HG02938 (cell line): ENCODE measurements at regions not wholly inside any gene's neighbourhood (a gene's known extent, or its start where the extent isn't known, plus 50 kb on each side); places are given as distances from the start of the nearest gene placed in this dataset.

Source experiments
- ATAC-seq: cut with Tn5 transposase; IDR thresholded peaks from one replicate; pipeline ENCODE4 v1.9.1; 2021; ENCODE audit warnings: mild to moderate bottlenecking, moderate library complexity; ENCODE audit not compliant: unreplicated experiment

DNA sequence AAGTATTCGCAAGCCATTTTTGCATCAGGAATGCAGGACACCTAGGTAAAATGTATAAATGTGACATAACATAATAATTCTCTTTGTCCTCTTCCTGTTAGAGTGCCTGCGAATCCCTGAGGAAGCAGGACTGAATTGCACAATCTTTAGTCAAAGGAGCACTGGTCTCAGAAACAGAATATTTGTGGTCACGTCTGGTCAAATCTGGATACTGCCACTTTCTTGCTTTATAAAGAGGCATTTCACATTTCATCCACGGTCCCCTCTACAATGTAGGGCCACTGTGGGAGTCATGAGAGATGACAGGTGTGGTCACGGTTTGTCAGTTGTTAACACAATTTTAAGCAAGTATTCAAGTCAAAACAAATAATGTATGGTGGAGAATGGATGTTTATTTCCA is 564.0 kb downstream of the IRX1 start:
- no peak for ATAC-seq

DNA sequence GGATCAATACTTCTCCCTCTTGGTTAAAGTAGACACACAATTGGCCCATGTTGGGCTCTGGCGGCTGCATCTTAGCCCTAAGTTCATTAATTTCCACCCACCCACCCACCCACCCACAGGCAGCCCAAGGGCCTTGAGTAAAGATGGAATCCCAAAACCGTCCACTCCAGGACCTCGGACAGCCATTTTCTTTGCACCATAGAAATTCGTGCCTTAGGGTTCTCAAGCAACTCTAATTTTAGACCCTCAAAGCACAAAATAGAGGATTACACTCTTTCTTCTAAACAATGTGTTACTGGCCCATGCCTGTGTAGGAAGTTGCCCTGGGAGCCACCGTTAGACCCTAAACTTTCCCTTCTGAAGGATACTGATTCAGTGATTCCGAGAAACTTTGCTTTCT is 568.5 kb downstream of the IRX1 start:
- no peak for ATAC-seq

DNA sequence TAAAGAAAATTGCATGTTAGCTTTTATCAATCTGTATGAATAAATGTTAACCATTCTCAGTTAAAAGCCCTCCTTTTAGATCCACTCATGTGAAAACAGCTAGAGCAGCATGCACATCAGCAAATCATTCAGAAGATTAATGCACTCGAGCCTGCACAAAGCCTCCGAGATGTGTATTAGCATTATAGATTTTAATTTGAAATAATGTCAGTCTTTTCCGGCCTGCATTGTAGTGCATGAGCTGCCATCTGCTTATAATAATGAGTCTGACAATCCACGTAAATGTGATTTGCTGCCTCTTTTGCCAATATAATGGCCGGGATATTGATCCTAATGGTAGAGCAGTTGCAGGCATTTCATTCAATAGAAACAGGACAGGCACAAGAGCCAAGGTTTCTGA is 585.1 kb downstream of the IRX1 start:
- ATAC-seq = no peak

DNA sequence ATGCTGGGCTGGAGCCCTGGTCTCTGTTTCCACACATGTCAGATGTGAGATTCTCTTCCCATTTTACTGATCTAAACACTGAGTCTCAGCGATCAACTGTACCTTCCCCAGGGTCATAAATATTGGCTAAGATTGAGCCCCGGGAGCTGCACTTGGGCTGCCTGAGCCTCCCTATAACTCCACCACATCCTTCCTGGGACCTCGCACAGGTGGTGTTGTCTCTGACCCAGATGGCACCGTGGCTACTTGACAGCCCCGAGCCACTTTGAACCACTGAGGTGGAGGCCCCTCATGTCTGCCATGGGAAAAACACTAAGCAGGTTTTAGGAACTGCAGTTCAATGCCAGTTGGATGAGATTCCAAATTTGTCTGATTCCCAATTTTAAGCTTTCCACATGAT is 586.5 kb downstream of the IRX1 start:
- ATAC-seq = no peak

DNA sequence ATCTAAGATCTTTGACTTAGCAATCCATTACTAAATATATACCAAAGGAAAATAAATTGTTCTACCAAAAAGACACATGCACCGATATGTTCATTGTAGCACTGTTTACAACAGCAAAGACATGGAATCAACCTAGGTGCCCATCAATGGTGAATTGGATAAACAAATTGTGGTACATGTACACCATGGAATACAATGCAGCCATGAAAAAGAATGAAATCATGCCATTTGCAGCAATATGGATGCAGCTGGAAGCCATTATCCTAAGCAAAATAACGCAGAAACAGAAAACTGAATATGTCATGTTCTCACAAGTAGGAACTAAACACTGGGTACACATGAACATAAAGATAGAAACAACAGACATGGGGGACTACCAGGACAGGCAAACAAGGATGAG is 589.5 kb downstream of the IRX1 start:
- no peak for ATAC-seq

DNA sequence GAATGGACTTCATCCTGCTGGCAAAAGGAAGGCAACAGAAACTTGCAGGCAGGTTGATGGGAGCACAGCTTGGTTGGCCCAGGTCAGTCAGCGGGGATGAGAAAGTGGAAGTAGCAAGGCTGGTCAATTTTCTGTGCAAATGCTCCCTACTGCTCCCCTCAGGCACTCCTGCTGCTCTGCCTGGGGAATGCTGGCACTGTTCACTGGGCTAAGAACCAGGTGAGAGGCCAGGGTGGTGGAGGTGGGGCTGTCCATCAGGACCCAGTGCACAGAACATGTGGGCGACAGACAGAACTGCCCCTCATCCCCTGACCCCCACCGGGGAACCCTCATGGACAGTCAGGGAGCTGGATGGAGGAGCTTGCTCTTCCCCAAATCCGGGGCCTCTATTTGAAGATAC is 593.1 kb downstream of the IRX1 start:
- ATAC-seq = no peak

DNA sequence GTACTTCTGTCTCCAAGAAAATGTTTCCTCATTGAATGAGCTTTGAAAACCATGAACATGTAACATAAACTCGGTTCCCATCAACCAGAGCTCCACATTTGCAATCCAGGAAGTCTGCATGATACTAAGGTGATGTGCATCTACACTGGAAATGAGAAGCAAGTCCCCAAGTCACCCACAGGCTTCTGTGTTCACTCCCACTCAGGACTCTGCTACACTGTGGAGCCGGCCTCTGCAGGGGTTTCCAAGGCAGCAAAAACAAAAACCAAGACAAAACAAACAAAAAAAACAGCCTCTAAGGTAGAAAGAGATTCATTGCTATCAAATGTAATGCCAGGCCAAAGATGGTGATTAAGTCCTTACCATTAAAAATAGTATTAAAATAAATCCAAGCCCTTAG is 593.7 kb downstream of the IRX1 start:
- no peak for ATAC-seq

DNA sequence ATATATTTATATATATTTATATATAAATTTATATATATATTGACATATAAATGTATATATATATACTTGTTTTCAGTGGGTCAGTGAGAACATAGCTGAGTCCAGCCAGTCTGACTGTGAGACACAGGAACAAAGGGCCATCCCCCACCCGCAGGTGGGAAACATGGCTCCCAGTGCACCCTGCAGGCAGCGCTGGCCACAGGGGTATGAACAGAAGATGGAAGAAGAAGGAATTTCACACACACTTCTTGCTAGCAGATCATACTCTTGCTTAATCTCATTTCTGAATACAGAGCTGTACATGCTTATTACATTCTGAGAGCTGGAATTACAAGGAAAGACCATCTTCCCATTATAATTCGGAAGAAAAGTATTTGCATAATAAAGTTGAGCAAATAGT is 595.4 kb downstream of the IRX1 start:
- no peak for ATAC-seq

DNA sequence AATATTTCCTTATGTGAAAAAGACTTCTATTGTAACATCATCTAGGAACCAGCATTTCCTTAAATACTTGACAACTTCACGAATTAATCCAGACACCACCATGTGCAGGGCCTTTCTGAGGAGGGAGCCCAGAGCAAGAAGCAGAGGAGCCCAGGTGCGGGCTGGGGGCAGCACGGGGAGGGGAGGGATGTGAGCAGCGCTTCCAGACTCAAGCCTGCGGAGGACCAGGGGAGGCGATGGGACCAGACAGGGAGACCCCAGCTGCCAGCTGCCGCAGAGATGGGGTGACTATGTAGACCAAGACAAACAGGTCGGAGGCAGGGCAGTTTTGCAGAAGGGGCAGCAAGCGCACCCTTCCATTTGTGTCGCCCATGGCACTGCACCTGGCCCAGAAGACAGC is 596.1 kb downstream of the IRX1 start:
- no peak for ATAC-seq

DNA sequence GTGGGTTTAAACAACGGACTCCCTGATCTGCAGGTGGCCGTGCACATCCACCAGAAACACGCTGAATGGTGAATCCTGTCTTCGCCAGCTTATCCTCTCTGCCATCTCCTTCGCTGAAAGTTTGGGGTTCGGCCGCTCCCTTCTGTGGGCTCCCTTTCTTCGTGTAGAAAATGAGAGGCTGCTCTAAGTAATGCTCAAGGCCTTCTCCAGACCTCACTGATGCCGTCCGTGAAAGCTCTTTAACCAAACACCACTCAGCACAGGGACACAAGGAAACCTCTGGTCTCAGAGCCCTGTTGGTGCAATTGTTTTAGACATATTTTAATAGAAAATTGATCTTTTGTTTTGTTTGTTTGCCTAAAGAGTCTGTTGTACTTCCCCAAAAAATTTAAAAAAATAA is 596.5 kb downstream of the IRX1 start:
- no peak for ATAC-seq

DNA sequence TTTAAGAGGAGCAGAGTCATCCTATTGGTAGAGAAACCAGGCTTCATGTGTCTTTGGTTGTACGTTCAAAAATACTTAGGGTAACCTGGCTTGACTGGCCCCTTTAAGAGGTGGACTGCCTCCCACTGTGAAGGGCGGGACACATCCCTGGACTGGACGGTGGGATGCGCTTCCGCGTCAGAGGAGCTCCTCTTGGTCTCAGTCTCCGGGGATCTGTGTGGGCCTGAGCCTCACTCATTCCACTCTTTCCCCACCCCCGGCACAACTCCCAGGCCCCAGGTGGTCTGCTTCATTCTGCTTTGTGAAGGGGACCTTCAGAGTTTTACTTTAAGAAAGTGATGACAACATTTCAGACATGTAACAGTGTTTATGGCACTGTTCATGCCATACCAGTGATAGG is 601.1 kb downstream of the IRX1 start:
- ATAC-seq = no peak

DNA sequence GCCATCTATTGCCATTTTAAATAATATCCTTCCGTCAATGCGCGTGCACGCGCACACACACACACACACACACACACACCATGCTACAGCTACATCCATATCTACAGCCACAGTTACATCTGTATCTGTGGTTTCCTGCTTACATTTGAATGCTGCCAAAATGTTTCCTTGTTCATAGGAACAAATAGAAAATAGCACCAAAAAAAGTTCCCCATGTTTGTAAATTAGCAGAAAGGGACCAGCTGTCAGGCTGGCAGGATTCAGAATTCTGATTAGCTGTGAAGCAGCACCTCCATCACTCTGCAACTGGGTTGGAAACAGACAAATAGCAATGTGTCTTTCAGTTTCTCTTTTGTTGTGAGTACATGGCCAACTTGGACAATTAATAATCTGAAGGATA is 601.5 kb downstream of the IRX1 start:
- no peak for ATAC-seq

DNA sequence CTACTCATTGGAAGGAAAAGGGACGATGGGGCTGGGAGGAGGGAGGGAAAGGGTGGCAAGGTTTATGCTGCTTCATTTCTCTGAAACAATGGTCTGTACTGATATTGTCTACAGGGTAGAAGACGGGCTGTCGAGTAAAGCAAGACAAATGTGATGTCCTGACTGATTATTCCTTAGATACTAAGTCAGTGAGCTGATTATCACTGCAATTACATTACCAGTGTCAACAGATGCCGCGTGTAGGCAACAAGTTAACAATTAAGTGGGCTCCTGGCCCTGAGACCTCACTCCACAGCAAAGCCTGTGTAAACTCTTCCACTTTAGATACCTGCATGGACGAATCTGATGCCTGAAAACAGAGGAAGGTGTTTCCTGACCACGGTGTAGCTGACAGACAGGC is 602.8 kb downstream of the IRX1 start:
- no peak for ATAC-seq

DNA sequence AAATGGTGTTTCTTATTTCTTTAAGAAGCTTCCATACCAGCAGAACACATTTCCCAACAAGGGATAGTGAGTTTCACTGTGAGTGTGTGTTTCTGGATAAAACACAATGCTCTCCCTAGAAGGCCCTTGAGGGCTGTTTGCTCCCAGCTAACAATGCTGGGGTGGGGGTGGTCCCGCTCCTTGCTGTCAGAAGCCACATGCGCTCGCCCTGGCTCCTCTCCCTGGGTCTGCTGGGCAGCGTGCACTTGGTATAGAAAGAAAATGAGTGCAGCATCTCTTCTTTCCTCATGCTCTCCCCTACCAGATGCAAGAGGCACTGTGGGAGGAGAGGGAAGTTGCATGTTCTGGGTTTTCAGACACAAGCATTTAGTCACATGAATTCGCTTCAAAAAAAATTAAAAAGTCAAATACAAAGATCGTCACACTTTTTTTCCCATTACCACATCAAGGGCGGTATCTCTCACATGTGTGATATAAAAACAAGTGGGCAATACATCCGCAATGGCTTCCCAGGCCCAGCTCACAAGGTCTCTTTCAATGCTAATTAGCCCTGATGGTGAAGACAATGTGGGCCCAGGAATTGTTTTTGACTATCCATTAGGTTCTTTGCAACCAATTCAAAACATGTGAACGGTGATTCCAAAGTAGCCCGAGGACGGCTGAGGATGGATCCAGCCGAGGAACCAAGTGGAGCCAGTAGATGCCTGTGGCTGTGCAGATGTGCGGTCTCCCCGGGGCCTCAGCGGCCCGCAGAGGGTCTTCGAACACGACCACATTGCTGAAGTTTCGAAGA is 603.6 kb downstream of the IRX1 start:
- ATAC-seq = no peak

DNA sequence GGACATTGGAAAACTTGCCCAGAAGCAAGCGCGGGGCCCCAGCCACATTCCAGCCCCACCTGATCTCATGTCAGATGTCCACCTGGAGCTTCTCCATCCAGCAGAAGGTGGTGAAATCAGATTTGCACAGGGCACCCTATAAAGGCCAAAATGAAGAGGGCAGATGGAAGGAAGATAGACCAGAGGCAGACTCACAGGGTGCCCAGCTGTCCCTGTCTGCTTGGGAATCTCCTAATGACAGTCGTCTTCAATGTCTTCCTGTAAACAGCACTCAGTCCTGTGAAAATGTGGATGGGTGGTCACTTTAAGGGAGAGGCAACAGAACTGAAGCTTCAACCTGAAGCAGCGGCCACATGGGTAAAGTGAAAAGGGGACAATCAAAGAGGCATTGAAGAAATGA is 607.5 kb downstream of the IRX1 start:
- ATAC-seq = no peak

DNA sequence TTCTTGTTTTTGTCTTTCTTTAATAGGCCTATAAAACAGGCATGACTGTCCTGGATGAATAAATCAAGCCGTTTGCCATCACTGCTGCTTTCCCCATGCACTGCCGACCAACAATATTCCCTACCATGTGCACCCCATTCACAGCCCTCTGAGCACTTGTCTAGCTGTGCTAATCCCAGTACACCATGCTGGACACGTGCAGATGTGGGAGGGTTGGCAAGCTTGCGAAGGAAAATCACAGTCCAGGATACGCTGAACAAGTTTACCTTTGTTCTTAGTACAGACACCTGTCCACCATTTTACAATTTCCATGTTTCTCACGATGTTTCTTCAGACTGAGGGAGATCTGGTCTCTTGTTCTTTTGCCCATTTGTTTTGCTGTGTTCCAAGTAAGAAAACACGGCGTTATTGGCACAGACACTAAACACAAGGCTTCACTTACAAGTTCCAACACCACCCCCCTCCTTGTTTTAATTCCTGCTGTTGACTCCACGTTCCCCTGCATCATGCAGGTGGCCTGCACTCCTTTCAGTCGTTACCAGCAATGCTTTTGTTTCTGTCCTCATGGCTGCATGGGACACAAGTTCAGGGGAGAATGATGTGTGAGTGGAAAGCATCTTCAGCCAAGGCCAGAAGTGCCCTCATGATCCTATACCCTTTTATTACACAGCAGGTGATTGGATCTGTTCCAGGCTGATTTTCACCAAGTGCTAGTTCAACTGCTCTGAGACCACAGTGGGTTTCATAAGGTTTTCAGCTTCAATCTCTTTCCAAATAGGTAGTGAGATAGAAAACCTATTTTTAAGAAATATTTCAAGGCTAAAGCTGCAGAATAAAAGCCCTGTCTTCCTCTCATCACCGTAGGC is 608.9 kb downstream of the IRX1 start:
- ATAC-seq = no peak

DNA sequence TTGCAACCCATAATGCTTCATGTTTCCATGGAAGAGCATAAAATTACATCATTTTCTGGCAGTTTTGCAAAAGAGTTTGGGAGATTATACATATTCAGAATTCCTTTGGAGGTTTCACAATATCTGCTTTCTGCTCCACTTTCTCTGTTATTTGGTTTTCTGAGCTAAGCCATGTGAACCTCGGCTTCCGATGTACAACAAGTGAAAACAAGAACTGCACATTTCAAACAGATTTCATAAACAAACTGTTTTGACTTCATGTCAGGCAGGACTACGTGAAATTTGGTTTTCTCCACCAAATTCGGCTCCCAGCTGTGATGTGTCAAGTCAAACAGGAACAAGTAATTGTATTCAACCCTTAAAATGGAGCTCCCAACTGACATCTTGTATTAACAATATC is 609.8 kb downstream of the IRX1 start:
- no peak for ATAC-seq

DNA sequence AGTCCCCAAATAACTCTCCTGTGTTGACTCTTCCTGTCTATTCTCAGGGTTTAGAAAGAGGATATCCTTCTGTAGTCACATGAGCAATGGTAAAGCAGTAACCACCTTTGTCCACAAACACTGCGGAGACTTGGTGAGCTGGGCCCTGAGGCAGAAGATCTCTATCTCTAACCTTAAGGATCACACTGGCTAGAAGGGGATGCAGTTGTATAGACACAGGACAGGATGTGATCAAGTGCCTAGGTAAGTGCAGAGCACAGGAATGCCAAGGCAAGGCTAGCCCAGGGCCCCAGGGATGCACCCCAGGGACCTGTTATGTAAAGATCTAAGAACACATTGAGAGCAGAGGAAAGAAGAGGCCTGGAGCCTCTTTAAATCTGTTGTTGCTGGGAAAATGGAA is 610.5 kb downstream of the IRX1 start:
- no peak for ATAC-seq

DNA sequence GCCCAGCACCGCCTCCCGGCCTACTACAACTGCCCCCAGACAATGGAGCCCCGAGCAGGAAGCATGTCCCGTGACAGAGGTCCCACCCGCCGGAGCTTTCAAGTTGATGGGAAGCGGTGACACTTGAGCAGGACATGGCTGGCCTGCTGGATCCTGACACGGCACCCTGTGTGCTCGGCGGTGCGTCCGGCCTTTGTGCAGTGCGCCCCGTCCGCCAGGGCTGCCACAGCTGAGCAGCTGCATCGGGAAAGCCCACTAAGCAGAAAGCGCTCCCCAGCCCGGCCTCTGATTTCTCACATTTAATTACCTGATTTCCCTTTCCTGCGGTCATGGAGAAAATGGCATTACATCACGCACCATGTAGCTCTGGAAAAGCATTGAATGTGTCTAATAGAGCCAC is 611.9 kb downstream of the IRX1 start:
- ATAC-seq = no peak

DNA sequence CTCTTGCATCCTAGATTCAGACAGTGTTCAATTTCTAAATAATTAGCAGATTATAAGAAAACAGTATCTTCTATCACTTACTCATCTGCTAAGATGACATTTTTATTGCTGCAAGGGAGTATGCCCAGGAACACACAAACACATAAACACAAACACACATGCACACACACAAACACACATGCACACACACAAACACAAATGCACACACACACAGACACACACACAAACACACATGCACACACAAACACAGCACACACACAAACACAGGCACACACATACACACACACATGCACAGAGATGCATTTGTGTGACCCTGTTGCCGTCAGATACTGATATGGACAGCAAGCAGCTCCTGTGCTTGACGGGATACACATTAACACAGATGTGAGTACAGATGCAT is 612.9 kb downstream of the IRX1 start:
- no peak for ATAC-seq

DNA sequence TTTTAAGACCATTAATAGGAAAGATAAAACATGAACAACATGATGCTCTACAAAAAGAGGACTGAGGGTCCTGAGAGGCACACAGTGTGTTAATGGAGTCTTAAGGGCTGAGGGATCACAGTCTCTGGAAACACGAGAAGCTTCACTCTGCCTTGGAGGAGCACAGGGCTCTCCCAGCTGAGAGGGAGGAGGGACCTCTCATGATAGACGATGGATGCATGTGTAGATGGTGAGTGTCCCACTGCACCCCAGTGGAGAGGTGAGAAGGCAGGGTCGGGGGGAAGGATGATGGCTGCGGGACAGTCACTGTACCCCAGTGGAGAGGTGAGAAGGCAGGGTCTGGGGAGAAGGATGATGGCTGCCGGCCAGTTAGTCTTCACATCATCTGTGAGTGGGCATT is 613.4 kb downstream of the IRX1 start:
- no peak for ATAC-seq

DNA sequence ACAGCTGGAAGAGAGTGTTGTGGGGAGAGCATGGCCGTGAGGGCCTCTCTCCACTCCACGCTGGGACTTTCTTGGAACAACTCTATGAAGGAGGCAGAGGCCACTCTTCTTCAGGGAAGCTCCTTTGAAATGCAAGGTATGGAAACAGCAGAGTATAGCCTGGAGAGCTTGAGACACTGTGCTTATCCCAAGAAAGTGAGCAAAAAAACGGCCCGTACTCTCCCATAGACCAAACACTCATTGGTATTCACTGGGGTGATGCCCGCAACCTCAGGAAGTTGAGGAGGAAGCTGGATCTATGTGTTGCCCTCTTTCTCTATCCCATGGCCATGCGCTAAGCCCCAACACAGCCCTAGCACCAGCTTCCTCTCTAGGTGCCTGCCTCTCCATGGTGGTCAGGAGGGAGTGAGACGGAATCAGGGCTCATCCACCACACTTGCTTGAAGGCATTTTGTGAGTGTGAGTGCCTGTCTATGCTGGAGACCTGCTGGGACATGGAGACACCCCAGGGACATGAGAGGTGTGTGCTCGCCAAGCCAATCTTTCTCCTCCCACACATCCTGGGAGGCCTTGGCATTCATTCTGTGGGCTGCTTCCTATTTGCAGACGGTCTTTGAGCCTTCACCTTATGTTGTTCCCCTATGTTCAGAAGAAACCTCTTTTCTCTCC is 616.6 kb downstream of the IRX1 start:
- no peak for ATAC-seq
